MM.1S (cell line): ENCODE measurements at regions not wholly inside any gene's neighbourhood (a gene's known extent, or its start where the extent isn't known, plus 50 kb on each side); places are given as distances from the start of the nearest gene placed in this dataset.

Experiments
- CTCF ChIP-seq: fragments of 300-600 bp; sonication (generic); IDR thresholded peaks from 2 replicates; pipeline ENCODE4 v1.5.1; 2016; ENCODE audit warnings: antibody characterized with exemption, low read length, mixed read lengths
- EZH2 ChIP-seq: fragments of 300-600 bp; sonication (generic); optimal IDR thresholded peaks from 2 replicates; pipeline ENCODE3; 2017; ENCODE audit warnings: low read depth, mild to moderate bottlenecking, antibody characterized with exemption, low read length, mixed read lengths
- EZH2phosphoT487 ChIP-seq: fragments of 300-600 bp; sonication (generic); IDR thresholded peaks from 2 replicates; pipeline ENCODE4 v1.6.1; 2018; ENCODE audit warnings: antibody characterized with exemption, low read length

- TF ChIP-seq EZH2 (no peak), CTCF (no peak), EZH2phosphoT487 (no peak)
Measured at GRCh38 chr17:53406907-53407306, 415.8 kb upstream of the KIF2B start.
